NCI-H128 (cell line): ENCODE measurements at regions not wholly inside any gene's neighbourhood (a gene's known extent, or its start where the extent isn't known, plus 50 kb on each side); places are given as distances from the start of the nearest gene placed in this dataset.

Experiments
- DNase-seq: peaks from one replicate; lab custom pipeline; 2025; ENCODE audit not compliant: unreplicated experiment; lab: John Stamatoyannopoulos, UW

GRCh38 chr13:104764600-104764999, 1698.4 kb upstream of the SLC10A2 start:
- DNase-seq, result no peak

GRCh38 chr13:104759069-104759468, 1692.9 kb upstream of the SLC10A2 start:
- no peak for DNase-seq

- DNase-seq, result no peak
Measured at GRCh38 chr13:104757712-104758111, 1691.5 kb upstream of the SLC10A2 start.

GRCh38 chr13:104750377-104750776, 1684.2 kb upstream of the SLC10A2 start:
- no peak for DNase-seq

- DNase-seq, result no peak
Measured at GRCh38 chr13:104740641-104741222, 1674.5 kb upstream of the SLC10A2 start.

- no peak for DNase-seq
Measured at GRCh38 chr13:104737713-104738112, 1671.5 kb upstream of the SLC10A2 start.

GRCh38 chr13:104733427-104733826, 1667.2 kb upstream of the SLC10A2 start:
- no peak for DNase-seq

DNA sequence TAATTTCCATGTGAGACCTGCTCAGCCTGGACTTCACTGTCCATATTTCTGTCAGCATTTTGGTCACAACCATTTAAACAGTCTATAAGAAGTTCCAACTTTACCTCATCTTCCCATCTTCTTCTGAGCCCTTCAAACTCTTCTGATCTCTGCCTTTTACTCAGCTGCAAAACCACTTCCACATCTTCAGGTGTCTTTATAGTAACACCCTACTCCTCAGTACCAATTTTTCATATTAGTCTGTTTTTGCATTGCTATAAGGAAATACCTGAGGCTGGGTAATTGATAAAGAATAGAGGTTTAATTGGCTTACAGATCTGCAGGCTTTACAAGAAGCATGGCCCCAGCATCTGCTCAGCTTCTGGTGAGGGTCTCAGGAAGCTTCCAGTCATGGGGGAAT, 1648.9 kb upstream of the SLC10A2 start:
- no peak for DNase-seq

- no peak for DNase-seq
Measured at GRCh38 chr13:104705031-104705750, 1639.0 kb upstream of the SLC10A2 start.

- peak; percentile 71 for DNase-seq
Measured at GRCh38 chr13:104701591-104701990, 1635.4 kb upstream of the SLC10A2 start.

DNA sequence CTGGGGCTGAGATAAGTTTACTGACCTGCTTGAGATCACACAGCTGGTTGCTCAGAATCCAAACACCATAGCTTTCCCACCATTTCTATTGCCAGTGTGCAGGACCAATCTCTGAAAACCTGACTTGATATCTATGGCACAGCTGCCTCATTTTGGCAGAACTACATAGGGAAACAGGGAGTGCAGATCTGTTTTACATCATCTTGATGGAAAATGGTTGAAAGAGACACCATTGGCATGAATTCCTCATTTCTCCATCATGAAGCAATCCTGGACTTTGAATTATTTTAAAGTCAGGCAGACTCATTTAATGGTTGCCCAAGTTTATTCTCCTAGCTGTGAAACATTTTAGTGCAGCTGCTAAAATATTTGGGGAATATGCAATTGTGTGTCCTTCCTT, 1628.2 kb upstream of the SLC10A2 start:
- no peak for DNase-seq

- no peak for DNase-seq
Measured at GRCh38 chr13:104693126-104693525, 1626.9 kb upstream of the SLC10A2 start.

GRCh38 chr13:104691767-104692467, 1625.7 kb upstream of the SLC10A2 start:
- no peak for DNase-seq

- no peak for DNase-seq
Measured at GRCh38 chr13:104686484-104686883, 1620.3 kb upstream of the SLC10A2 start.

- no peak for DNase-seq
Measured at GRCh38 chr13:104683789-104684188, 1617.6 kb upstream of the SLC10A2 start.

DNA sequence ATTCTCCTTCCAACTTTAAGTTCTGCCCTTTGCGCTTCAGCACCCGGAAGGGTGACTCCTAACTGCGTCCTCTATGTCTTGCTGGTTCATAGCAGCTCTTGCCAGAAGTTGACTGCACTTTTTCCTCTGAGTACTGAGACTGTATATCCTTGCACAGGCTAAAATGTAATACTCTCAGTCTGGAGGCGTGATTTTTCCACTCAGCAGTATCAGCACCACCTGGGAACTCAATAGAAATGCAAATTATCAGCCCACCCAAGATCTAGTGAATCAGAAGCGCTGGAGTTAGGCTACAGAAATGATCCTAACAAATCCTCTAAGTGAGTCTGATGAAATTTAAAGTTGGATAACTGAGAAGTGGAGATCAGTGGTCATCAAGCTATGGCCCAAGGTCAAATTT, 1611.9 kb upstream of the SLC10A2 start:
- DNase-seq, result no peak

DNA sequence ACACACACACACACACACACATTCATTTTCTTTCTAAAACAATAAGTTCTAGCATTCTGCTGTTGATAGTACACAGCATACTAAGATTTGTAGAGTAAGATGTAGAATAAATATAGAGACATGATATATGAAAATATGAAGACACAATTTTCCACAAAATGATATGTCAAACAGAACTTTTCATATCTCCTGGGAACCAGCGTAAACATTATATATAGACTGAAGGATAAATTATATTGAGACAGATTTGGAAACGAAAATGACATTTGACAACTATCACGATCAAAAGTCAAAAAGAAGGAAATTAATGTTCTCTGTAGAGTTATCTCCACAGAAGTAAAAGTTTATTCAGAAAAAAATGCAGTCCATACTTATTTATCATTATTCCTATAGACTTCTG, 1605.7 kb upstream of the SLC10A2 start:
- no peak for DNase-seq

DNA sequence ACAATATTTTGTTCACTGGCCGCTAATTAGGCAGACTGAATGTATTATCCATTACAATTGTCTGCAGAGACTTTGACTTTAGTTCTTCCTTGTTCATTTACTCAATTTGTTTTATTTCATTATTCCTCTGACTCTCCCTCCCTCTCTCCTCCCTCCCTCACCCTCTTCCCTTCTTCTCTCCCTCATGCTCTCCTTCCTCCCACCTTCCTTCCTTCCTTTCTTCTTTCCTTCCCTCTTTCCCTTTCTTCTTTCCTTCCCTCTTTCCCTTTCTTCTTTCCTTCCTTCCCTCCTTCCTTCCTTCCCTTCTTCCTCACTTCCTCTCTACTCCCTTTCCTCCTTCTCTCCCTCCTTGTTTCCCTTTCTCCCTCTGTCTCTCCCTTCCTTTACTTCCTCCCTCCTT, 1591.0 kb upstream of the SLC10A2 start:
- DNase-seq, result no peak

- no peak for DNase-seq
Measured at GRCh38 chr13:104650431-104650830, 1584.2 kb upstream of the SLC10A2 start.

- no peak for DNase-seq
Measured at GRCh38 chr13:104648291-104648690, 1582.1 kb upstream of the SLC10A2 start.

DNA sequence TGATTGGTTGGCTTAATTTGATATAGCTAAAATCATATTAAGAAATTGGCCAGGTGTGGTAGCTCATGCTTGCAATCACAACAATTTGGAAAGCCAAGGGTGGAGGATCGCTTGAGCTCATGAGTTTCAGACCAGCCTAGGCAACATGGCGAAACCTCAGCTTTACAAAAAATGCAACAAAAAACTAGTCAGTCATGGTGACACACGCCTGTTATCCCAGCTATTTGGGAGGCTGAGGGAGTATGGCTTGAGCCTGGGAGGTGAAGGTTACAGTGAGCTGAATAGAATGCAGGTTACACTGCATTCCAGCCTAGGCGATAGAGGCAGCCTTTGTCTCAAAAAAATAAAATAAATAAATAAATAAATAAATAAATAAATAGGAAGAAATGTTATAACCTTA, 1579.6 kb upstream of the SLC10A2 start:
- DNase-seq, result no peak

DNA sequence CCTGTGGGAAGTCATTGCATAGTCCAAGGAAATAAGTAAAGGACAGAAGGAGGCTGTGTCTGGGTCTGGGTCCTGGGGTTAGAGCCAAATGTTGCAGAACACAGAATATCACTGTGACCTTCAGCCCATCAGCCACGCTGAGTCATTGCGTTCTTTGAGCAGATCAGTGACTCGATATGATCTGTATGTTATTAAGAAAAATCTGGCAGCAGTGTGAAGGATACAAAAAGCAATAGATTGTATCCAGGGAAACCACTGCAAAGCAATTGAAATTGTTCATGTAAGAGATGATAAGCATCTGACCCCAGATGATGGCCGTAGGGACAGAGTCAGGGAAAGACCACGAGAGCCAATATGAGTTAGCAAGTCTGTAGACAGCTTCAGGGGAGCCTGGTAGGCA, 1575.1 kb upstream of the SLC10A2 start:
- no peak for DNase-seq
